Tibial nerve (tissue), 4 donors: ENCODE measurements at regions not wholly inside any gene's neighbourhood (a gene's known extent, or its start where the extent isn't known, plus 50 kb on each side); places are given as distances from the start of the nearest gene placed in this dataset.

ENCODE experiments used
- DNase-seq, 2 donors: peaks; one replicate each; pipeline ENCODE4 v3.0.0-alpha.2; 2019; ENCODE audit warnings: low spot score in 2 of 2
- H3K27ac ChIP-seq, 4 donors: fragments of 200-600 bp; sonication (generic) in 3 of 4; one replicate each; pipeline ENCODE4 v1.5.1; 2017 to 2019; ENCODE audit warnings: mild to moderate bottlenecking in 1 of 4
- H3K27me3 ChIP-seq, 2 donors: fragments of 200-600 bp; sonication (generic) in 1 of 2; one replicate each; pipeline versions ENCODE4 v1.5.1 to v1.6.0; 2017 to 2019
- H3K36me3 ChIP-seq, 3 donors: fragments of 200-600 bp; sonication (generic); one replicate each; pipeline ENCODE4 v1.5.1; 2018 to 2019
- H3K4me1 ChIP-seq, 4 donors: fragments of 200-600 bp; sonication (generic) in 3 of 4; one replicate each; pipeline ENCODE4 v1.5.1; 2017 to 2019
- H3K4me3 ChIP-seq, 4 donors: fragments of 200-600 bp; sonication (generic) in 3 of 4; one replicate each; pipeline ENCODE4 v1.5.1; 2017 to 2019; ENCODE audit warnings: mild to moderate bottlenecking in 1 of 4, moderate library complexity in 1 of 4
- H3K9me3 ChIP-seq, 4 donors: fragments of 200-600 bp; sonication (generic) in 3 of 4; one replicate each; pipeline ENCODE4 v1.5.1; 2017 to 2019
- CTCF ChIP-seq, 5 experiments: fragments of 200-600 bp in 3 of 5; fragments of 450-650 bp in 2 of 5; sonication (generic) in 3 of 5; IDR thresholded peaks; one replicate each; pipeline ENCODE4 v1.5.1; 2016 to 2019; ENCODE audit warnings: antibody characterized with exemption in 5 of 5, mild to moderate bottlenecking in 3 of 5, moderate library complexity in 2 of 5
- EP300 ChIP-seq, 2 donors: sonication (generic); formaldehyde crosslinking; IDR thresholded peaks; one replicate each; pipeline ENCODE4 v1.6.1; 2017; ENCODE audit warnings: antibody characterized with exemption in 2 of 2, mild to moderate bottlenecking in 1 of 2
- POLR2A ChIP-seq, 2 donors: fragments of 450-650 bp; IDR thresholded peaks; one replicate each; pipeline ENCODE4 v1.6.1; 2017; ENCODE audit warnings: antibody characterized with exemption in 2 of 2, mild to moderate bottlenecking in 2 of 2, moderate library complexity in 2 of 2
- WGBS, 2 donors: methylation state at CpG; one replicate each; pipeline ENCODE4 v1.1.5; 2018; 5-methylcytosine and 5-hydroxymethylcytosine counted together

- Histone ChIP-seq H3K4me3 (no peak overlapping the region), H3K27me3 (no peaks in the 10 kb centered on the region), H3K36me3 (no peaks in the 10 kb centered on the region), H3K4me1 (no peaks in the 10 kb centered on the region), H3K27ac (no peak overlapping the region), H3K9me3 (peaks cover 0 to 8% (median 0%) of the 10 kb centered on the region in 4 donors)
- no peak for TF ChIP-seq POLR2A (IDR thresholded peaks at IDR 0.05)
- no peak for TF ChIP-seq EP300 (IDR thresholded peaks at IDR 0.05)
- TF ChIP-seq CTCF (IDR thresholded peaks at IDR 0.05) = no peak
- 18 to 78% methylated on average over 1 of the region's 1 CpG for WGBS, 2 donors
- no peak for DNase-seq
Measured at GRCh38 chr4:4794421-4794820, 65.0 kb upstream of the MSX1 start.

GRCh38 chr4:4792466-4792865, 67.0 kb upstream of the MSX1 start:
- Histone ChIP-seq H3K27me3 (no peaks in the 10 kb centered on the region), H3K36me3 (no peaks in the 10 kb centered on the region), H3K4me1 (no peaks in the 10 kb centered on the region), H3K27ac (no peak overlapping the region), H3K9me3 (peaks cover 0 to 24% (median 0%) of the 10 kb centered on the region in 4 donors), H3K4me3 (no peak overlapping the region)
- WGBS, 2 donors = 48 to 59% methylated on average over 4 of the region's 4 CpGs
- DNase-seq = no peak
- no peak for TF ChIP-seq POLR2A (IDR thresholded peaks at IDR 0.05)
- no peak for TF ChIP-seq CTCF (IDR thresholded peaks at IDR 0.05)
- no peak for TF ChIP-seq EP300 (IDR thresholded peaks at IDR 0.05)

- WGBS, 2 donors = 45 to 46% methylated on average over 12 to 13 of the region's 14 CpGs
- no peaks in the 10 kb centered on the region for H3K27me3 ChIP-seq
- H3K27ac ChIP-seq = no peak overlapping the region
- H3K36me3 ChIP-seq = no peaks in the 10 kb centered on the region
- TF ChIP-seq EP300 (IDR thresholded peaks at IDR 0.05) (no peak), POLR2A (IDR thresholded peaks at IDR 0.05) (no peak)
- H3K4me3 ChIP-seq = no peak overlapping the region
- no peak for DNase-seq
- H3K9me3 ChIP-seq = peaks cover 0 to 24% (median 0%) of the 10 kb centered on the region in 4 donors
- H3K4me1 ChIP-seq = no peaks in the 10 kb centered on the region
Measured at GRCh38 chr4:4791299-4792111, 68.0 kb upstream of the MSX1 start.

- TF ChIP-seq POLR2A (IDR thresholded peaks at IDR 0.05) (no peak), CTCF (IDR thresholded peaks at IDR 0.05) (no peak), EP300 (IDR thresholded peaks at IDR 0.05) (no peak)
- 73 to 74% methylated on average over 1 of the region's 1 CpG for WGBS, 2 donors
- H3K4me3 ChIP-seq = no peak overlapping the region
- H3K36me3 ChIP-seq = no peaks in the 10 kb centered on the region
- no peak for DNase-seq
- H3K27ac ChIP-seq = no peak overlapping the region
- H3K4me1 ChIP-seq = no peaks in the 10 kb centered on the region
- H3K27me3 ChIP-seq = no peaks in the 10 kb centered on the region
- H3K9me3 ChIP-seq = peaks cover 0 to 26% (median 0%) of the 10 kb centered on the region in 4 donors
Measured at GRCh38 chr4:4789462-4789861, 70.0 kb upstream of the MSX1 start.

- Histone ChIP-seq H3K27ac (no peak overlapping the region), H3K9me3 (peaks cover 0 to 26% (median 0%) of the 10 kb centered on the region in 4 donors), H3K27me3 (no peaks in the 10 kb centered on the region), H3K36me3 (no peaks in the 10 kb centered on the region), H3K4me3 (no peak overlapping the region), H3K4me1 (no peaks in the 10 kb centered on the region)
- no peak for DNase-seq
- no peak for TF ChIP-seq CTCF (IDR thresholded peaks at IDR 0.05)
- no peak for TF ChIP-seq EP300 (IDR thresholded peaks at IDR 0.05)
- TF ChIP-seq POLR2A (IDR thresholded peaks at IDR 0.05) = no peak
Measured at GRCh38 chr4:4788573-4788972, 70.9 kb upstream of the MSX1 start.
